ENCODE measurements at regions not wholly inside any gene's neighbourhood (a gene's known extent, or its start where the extent isn't known, plus 50 kb on each side); places are given as distances from the start of the nearest gene placed in this dataset.

DNA sequence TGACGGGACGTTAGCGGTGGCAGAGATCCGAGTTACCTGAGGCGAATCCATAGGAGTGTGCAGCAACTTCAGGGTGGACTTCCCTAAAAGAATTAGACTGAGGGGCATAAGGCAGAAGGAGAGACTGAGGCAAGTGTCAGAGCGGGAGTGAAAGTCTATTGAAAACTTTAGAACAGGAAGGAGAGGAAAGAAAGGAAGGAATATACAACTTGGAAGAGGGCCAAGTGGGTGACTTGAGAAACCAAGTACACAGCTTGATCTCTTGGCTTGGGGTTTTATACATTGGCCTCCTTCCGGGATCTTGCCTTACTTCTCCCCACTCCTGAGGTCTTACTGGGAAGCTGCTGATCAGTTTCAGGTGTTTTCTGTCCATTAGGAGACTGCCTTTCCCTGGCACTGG lies 84.9 kb downstream of the SNX18 start:
- no peak for DNase-seq

DNA sequence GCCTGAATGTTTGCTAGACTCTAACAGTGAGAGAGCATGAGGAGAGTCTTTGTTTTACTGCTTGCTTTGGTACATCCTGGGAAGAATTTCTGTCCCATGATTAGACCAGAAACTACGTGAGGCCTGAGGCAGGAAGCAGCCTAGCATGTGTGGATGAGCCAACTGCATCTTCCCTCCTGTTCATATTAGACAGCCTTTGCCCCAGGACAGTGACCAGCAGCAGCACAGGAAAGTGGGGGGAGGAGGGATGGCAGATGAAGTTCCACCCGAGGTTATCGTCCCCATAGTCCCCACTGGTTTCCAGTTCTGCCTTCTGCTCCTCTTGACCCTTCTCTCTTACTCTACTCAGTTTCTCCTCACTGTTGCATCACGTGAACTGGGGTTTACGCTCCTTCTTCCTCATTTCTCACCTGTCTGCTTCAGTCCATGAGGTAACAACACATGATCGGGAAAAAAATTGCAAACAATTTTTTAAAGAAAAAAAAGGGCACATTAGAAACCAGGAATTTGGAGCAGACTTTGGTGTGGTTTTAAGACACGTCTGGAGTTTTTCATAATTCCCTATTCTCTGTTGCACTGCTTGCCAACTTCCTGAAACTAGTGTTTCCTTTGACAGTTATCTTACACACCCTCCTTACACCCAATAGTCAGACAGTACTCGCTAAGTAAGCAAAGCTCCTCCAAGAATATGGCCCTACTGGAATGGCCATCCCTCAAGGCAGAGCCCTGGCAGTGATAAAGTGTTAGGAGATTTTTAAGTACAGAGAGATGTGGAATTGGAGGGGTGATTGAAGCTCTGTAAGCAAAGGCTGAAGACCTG lies 84.1 kb downstream of the SNX18 start:
- DNase-seq, result no peak
